RWPE2 (cell line): ENCODE measurements at regions not wholly inside any gene's neighbourhood (a gene's known extent, or its start where the extent isn't known, plus 50 kb on each side); places are given as distances from the start of the nearest gene placed in this dataset.

Experiments used
- ATAC-seq: fragments of 200-7000 bp; cut with Tn5 transposase; 3 replicates; pipeline ENCODE4 v1.9.1; 2021; ENCODE audit warnings: low read depth
- DNase-seq: peaks from one replicate; pipeline ENCODE4 v3.0.0-alpha.2; 2020; ENCODE audit warnings: low spot score
- H3K27ac ChIP-seq: fragments of 450-650 bp; 2 replicates; pipeline ENCODE4 v1.5.1; 2017; ENCODE audit warnings: mild to moderate bottlenecking; ENCODE audit not compliant: poor library complexity, severe bottlenecking
- H3K27me3 ChIP-seq: fragments of 250-450 bp; sonication (Bioruptor Pico); 2 replicates; pipeline ENCODE4 v1.5.1; 2021; ENCODE audit warnings: mild to moderate bottlenecking, moderate library complexity; ENCODE audit not compliant: insufficient read depth, poor library complexity, severe bottlenecking
- H3K36me3 ChIP-seq: fragments of 250-450 bp; sonication (Bioruptor Pico); 2 replicates; pipeline ENCODE4 v1.5.1; 2020; ENCODE audit warnings: low read depth, mild to moderate bottlenecking, moderate library complexity
- H3K4me1 ChIP-seq: fragments of 250-450 bp; sonication (Bioruptor Pico); 2 replicates; pipeline ENCODE4 v1.5.1; 2021; ENCODE audit warnings: mild to moderate bottlenecking, moderate library complexity; ENCODE audit not compliant: insufficient read depth, poor library complexity, severe bottlenecking
- H3K4me3 ChIP-seq: fragments of 250-450 bp; sonication (Bioruptor Pico); 2 replicates; pipeline ENCODE4 v1.5.1; 2021; ENCODE audit warnings: mild to moderate bottlenecking, moderate library complexity; ENCODE audit not compliant: severe bottlenecking
- H3K9me3 ChIP-seq: fragments of 250-450 bp; sonication (Bioruptor Pico); 2 replicates; pipeline ENCODE4 v1.5.1; 2021; ENCODE audit warnings: mild to moderate bottlenecking, moderate library complexity; ENCODE audit not compliant: severe bottlenecking
- CTCF ChIP-seq: fragments of 450-650 bp; IDR thresholded peaks from one replicate; pipeline ENCODE4 v1.5.1; 2017; ENCODE audit warnings: mild to moderate bottlenecking, moderate library complexity; ENCODE audit not compliant: poor library complexity, severe bottlenecking

GRCh38 chr13:75103976-75104375 is 378.0 kb downstream of the TBC1D4 start:
- DNase-seq (no peak), ATAC-seq (no peak)
- no peak overlapping the region for H3K4me3 ChIP-seq
- TF ChIP-seq CTCF: no peak
- H3K27ac ChIP-seq: no peak overlapping the region
- H3K27me3 ChIP-seq: no peaks in the 10 kb centered on the region
- H3K36me3 ChIP-seq: no peaks in the 10 kb centered on the region
- no peaks in the 10 kb centered on the region for H3K4me1 ChIP-seq
- no peaks in the 10 kb centered on the region for H3K9me3 ChIP-seq

GRCh38 chr13:75102001-75102716 is 379.8 kb downstream of the TBC1D4 start:
- H3K27me3 ChIP-seq: no peaks in the 10 kb centered on the region
- no peak for TF ChIP-seq CTCF
- H3K4me3 ChIP-seq: no peak overlapping the region
- ATAC-seq: no peak
- H3K36me3 ChIP-seq: no peaks in the 10 kb centered on the region
- H3K27ac ChIP-seq: no peak overlapping the region
- no peaks in the 10 kb centered on the region for H3K9me3 ChIP-seq
- DNase-seq: no peak
- H3K4me1 ChIP-seq: no peaks in the 10 kb centered on the region

GRCh38 chr13:75101348-75101747 is 380.6 kb downstream of the TBC1D4 start:
- no peak overlapping the region for H3K27ac ChIP-seq
- ATAC-seq: no peak
- no peak overlapping the region for H3K4me3 ChIP-seq
- no peak for TF ChIP-seq CTCF
- no peaks in the 10 kb centered on the region for H3K36me3 ChIP-seq
- H3K4me1 ChIP-seq: no peaks in the 10 kb centered on the region
- no peaks in the 10 kb centered on the region for H3K27me3 ChIP-seq
- DNase-seq: no peak
- H3K9me3 ChIP-seq: no peaks in the 10 kb centered on the region

- no peak for TF ChIP-seq CTCF
- ATAC-seq (no peak), DNase-seq (no peak)
- no peaks in the 10 kb centered on the region for H3K36me3 ChIP-seq
- no peaks in the 10 kb centered on the region for H3K4me1 ChIP-seq
- H3K27ac ChIP-seq: no peak overlapping the region
- no peaks in the 10 kb centered on the region for H3K9me3 ChIP-seq
- no peaks in the 10 kb centered on the region for H3K27me3 ChIP-seq
- H3K4me3 ChIP-seq: no peak overlapping the region
Measured at GRCh38 chr13:75092143-75092542, 389.8 kb downstream of the TBC1D4 start.

GRCh38 chr13:75091718-75092117 is 390.3 kb downstream of the TBC1D4 start:
- ATAC-seq (no peak), DNase-seq (no peak)
- TF ChIP-seq CTCF: no peak
- no peaks in the 10 kb centered on the region for H3K4me1 ChIP-seq
- no peaks in the 10 kb centered on the region for H3K9me3 ChIP-seq
- H3K27me3 ChIP-seq: no peaks in the 10 kb centered on the region
- no peak overlapping the region for H3K4me3 ChIP-seq
- H3K36me3 ChIP-seq: no peaks in the 10 kb centered on the region
- no peak overlapping the region for H3K27ac ChIP-seq
